Endodermal cell (in vitro differentiated cells): ENCODE measurements at regions not wholly inside any gene's neighbourhood (a gene's known extent, or its start where the extent isn't known, plus 50 kb on each side); places are given as distances from the start of the nearest gene placed in this dataset.

Experiments
- DNase-seq: peaks from one replicate; pipeline ENCODE4 v3.0.0-alpha.2; 2017
- H3K27ac ChIP-seq: 2 replicates; pipeline ENCODE4 v1.5.1; 2013; ENCODE audit warnings: mild to moderate bottlenecking, low read depth, low read length, moderate library complexity
- H3K27me3 ChIP-seq: 2 replicates; pipeline ENCODE4 v1.6.1; 2013; ENCODE audit warnings: mild to moderate bottlenecking, low read length, moderate library complexity; ENCODE audit not compliant: insufficient read depth, control insufficient read depth, poor library complexity, severe bottlenecking
- H3K36me3 ChIP-seq: 2 replicates; pipeline ENCODE4 v1.7.0; 2013; ENCODE audit warnings: mild to moderate bottlenecking, low read length, moderate library complexity; ENCODE audit not compliant: control insufficient read depth, insufficient read depth
- H3K4me1 ChIP-seq: one replicate; pipeline ENCODE4 v1.7.0; 2013; ENCODE audit warnings: low read length; ENCODE audit not compliant: control insufficient read depth, insufficient read depth
- H3K4me3 ChIP-seq: 2 replicates; pipeline ENCODE4 v1.5.1; 2013; ENCODE audit warnings: mild to moderate bottlenecking, low read length, moderate library complexity
- H3K9ac ChIP-seq: 2 replicates; pipeline ENCODE4 v1.6.1; 2013; ENCODE audit warnings: mild to moderate bottlenecking, low read length, moderate library complexity; ENCODE audit not compliant: poor library complexity, severe bottlenecking; ENCODE audit errors: extremely low read depth
- H3K9me3 ChIP-seq: 2 replicates; pipeline ENCODE4 v1.6.1; 2013; ENCODE audit warnings: mild to moderate bottlenecking, low read length, moderate library complexity; ENCODE audit not compliant: control insufficient read depth
- H3K27ac Mint-ChIP-seq: 2 replicates; pipeline ENCODE4 v1.8.0; 2020; ENCODE audit warnings: mixed read lengths
- H3K27me3 Mint-ChIP-seq: 2 replicates; pipeline ENCODE4 v1.8.0; 2021; ENCODE audit warnings: mild to moderate bottlenecking, mixed read lengths; ENCODE audit not compliant: insufficient read depth
- H3K36me3 Mint-ChIP-seq: 2 replicates; pipeline ENCODE4 v1.8.0; 2020; ENCODE audit warnings: low read depth, mixed read lengths
- H3K4me1 Mint-ChIP-seq: 2 replicates; pipeline ENCODE4 v1.8.0; 2020; ENCODE audit warnings: mixed read lengths
- H3K4me3 Mint-ChIP-seq: 2 replicates; pipeline ENCODE4 v1.8.0; 2020; ENCODE audit warnings: mild to moderate bottlenecking, moderate library complexity, mixed read lengths
- H3K9me3 Mint-ChIP-seq: 2 replicates; pipeline ENCODE4 v1.8.0; 2020; ENCODE audit warnings: mild to moderate bottlenecking, mixed read lengths
- CTCF ChIP-seq: fragments of 200-600 bp; sonication (generic); conservative IDR thresholded peaks from 2 replicates; pipeline ENCODE4 v1.5.0; 2021; ENCODE audit warnings: antibody characterized with exemption, mild to moderate bottlenecking
- whole genome bisulfite sequencing, 2 experiments: methylation state at CpG; one replicate each; pipeline versions ENCODE4 v1.1.5 to v1.1.7; 2013; ENCODE audit warnings: missing lambda C conversion rate in 2 of 2, mixed read lengths in 1 of 2; ENCODE audit not compliant: insufficient coverage in 1 of 2, insufficient read length in 1 of 2; 5-methylcytosine and 5-hydroxymethylcytosine counted together

GRCh38 chr3:178386401-178386800 is 149.8 kb upstream of the KCNMB2 start:
- peaks cover 6% of the 10 kb centered on the region for H3K4me1 Mint-ChIP-seq
- Histone ChIP-seq H3K4me3 (no peak overlapping the region), H3K36me3 (no peaks in the 10 kb centered on the region), H3K27ac (no peak overlapping the region), H3K4me1 (no peaks in the 10 kb centered on the region), H3K9me3 (no peaks in the 10 kb centered on the region), H3K9ac (no peak overlapping the region), H3K27me3 (no peaks in the 10 kb centered on the region)
- no peaks in the 10 kb centered on the region for H3K36me3 Mint-ChIP-seq
- DNase-seq = no peak
- H3K27me3 Mint-ChIP-seq = no peaks in the 10 kb centered on the region
- TF ChIP-seq CTCF = no peak
- H3K9me3 Mint-ChIP-seq = no peaks in the 10 kb centered on the region
- H3K27ac Mint-ChIP-seq = no peak overlapping the region
- H3K4me3 Mint-ChIP-seq = no peak overlapping the region
- 91 to 100% methylated on average over 5 of the region's 5 CpGs for WGBS, 2 experiments

- H3K36me3 Mint-ChIP-seq = no peaks in the 10 kb centered on the region
- TF ChIP-seq CTCF = no peak
- no peaks in the 10 kb centered on the region for H3K27me3 Mint-ChIP-seq
- DNase-seq = no peak
- H3K36me3 ChIP-seq = no peaks in the 10 kb centered on the region
- no peak overlapping the region for H3K9ac ChIP-seq
- H3K27me3 ChIP-seq = no peaks in the 10 kb centered on the region
- WGBS, 2 experiments = 100% methylated on average over 1 of the region's 1 CpG; no CpG with 5 or more reads in 1 of the 2 experiments
- H3K27ac Mint-ChIP-seq = no peak overlapping the region
- H3K4me1 Mint-ChIP-seq = peaks cover 6% of the 10 kb centered on the region
- H3K9me3 ChIP-seq = no peaks in the 10 kb centered on the region
- H3K9me3 Mint-ChIP-seq = no peaks in the 10 kb centered on the region
- H3K27ac ChIP-seq = no peak overlapping the region
- no peak overlapping the region for H3K4me3 ChIP-seq
- no peak overlapping the region for H3K4me3 Mint-ChIP-seq
- no peaks in the 10 kb centered on the region for H3K4me1 ChIP-seq
Measured at GRCh38 chr3:178386880-178387279, 149.4 kb upstream of the KCNMB2 start.

- no peak overlapping the region for H3K4me3 Mint-ChIP-seq
- Histone ChIP-seq H3K4me3 (no peak overlapping the region), H3K27me3 (no peaks in the 10 kb centered on the region), H3K36me3 (no peaks in the 10 kb centered on the region), H3K4me1 (no peaks in the 10 kb centered on the region), H3K9ac (no peak overlapping the region), H3K9me3 (no peaks in the 10 kb centered on the region), H3K27ac (no peak overlapping the region)
- no peak for TF ChIP-seq CTCF
- no peaks in the 10 kb centered on the region for H3K9me3 Mint-ChIP-seq
- 98% methylated on average over 2 of the region's 2 CpGs; no CpG with 5 or more reads in 1 of the 2 experiments for WGBS, 2 experiments
- H3K27ac Mint-ChIP-seq = no peak overlapping the region
- no peaks in the 10 kb centered on the region for H3K36me3 Mint-ChIP-seq
- DNase-seq = no peak
- H3K4me1 Mint-ChIP-seq = peaks cover 6% of the 10 kb centered on the region
- no peaks in the 10 kb centered on the region for H3K27me3 Mint-ChIP-seq
Measured at GRCh38 chr3:178388473-178388872, 147.8 kb upstream of the KCNMB2 start.
